Erythroblast (primary cell): ENCODE measurements at regions not wholly inside any gene's neighbourhood (a gene's known extent, or its start where the extent isn't known, plus 50 kb on each side); places are given as distances from the start of the nearest gene placed in this dataset.

Experiments
- DNase-seq, 2 experiments: peaks; one replicate each; lab custom pipeline; 2025; lab: John Stamatoyannopoulos, UW
- GATA1 ChIP-seq: IDR thresholded peaks from 2 replicates; pipeline ENCODE4 v1.6.1; 2011; ENCODE audit warnings: low read depth, mild to moderate bottlenecking, control low read depth, low read length, moderate library complexity
- POLR2A ChIP-seq: IDR thresholded peaks from 2 replicates; pipeline ENCODE4 v1.6.1; 2011; ENCODE audit warnings: mild to moderate bottlenecking, low read length

- no peak for TF ChIP-seq POLR2A
- no peak for TF ChIP-seq GATA1
- no peak for DNase-seq
Measured at GRCh38 chr5:25858019-25858418, 1180.4 kb downstream of the CDH9 start.

GRCh38 chr5:25851301-25851700 is 1187.1 kb downstream of the CDH9 start:
- DNase-seq = no peak
- TF ChIP-seq GATA1 = no peak
- TF ChIP-seq POLR2A = no peak

GRCh38 chr5:25850581-25850980 is 1187.8 kb downstream of the CDH9 start:
- no peak for DNase-seq

GRCh38 chr5:25849270-25849669 is 1189.1 kb downstream of the CDH9 start:
- DNase-seq = no peak
- TF ChIP-seq GATA1 = no peak
- no peak for TF ChIP-seq POLR2A

More at GRCh38 chr5:25850581-25850980, 1187.8 kb downstream of the CDH9 start:
- TF ChIP-seq POLR2A (no peak), GATA1 (no peak)

- DNase-seq = no peak
- TF ChIP-seq POLR2A (no peak), GATA1 (no peak)
Measured at GRCh38 chr5:25823330-25823873, 1178.6 kb upstream of the CDH10 start.
